ENCODE measurements at regions not wholly inside any gene's neighbourhood (a gene's known extent, or its start where the extent isn't known, plus 50 kb on each side); places are given as distances from the start of the nearest gene placed in this dataset.

- DNase-seq (ENCODE audit: low spot score) (no peak), ATAC-seq (no peak)
Measured at GRCh38 chr21:39056636-39057035, 126.6 kb downstream of the PSMG1 start.

GRCh38 chr21:39055167-39055767, 128.0 kb downstream of the PSMG1 start:
- no peak for DNase-seq (ENCODE audit: low spot score)
- no peak for ATAC-seq

- DNase-seq (ENCODE audit: low spot score) (no peak), ATAC-seq (no peak)
Measured at GRCh38 chr21:39054066-39054465, 129.2 kb downstream of the PSMG1 start.

- ATAC-seq, result no peak
Measured at GRCh38 chr21:39053126-39053525, 130.1 kb downstream of the PSMG1 start.

GRCh38 chr21:39052718-39053117, 130.5 kb downstream of the PSMG1 start:
- ATAC-seq (no peak), DNase-seq (ENCODE audit: low spot score) (no peak)

More at GRCh38 chr21:39053126-39053525, 130.1 kb downstream of the PSMG1 start:
- DNase-seq (ENCODE audit: low spot score), result no peak

GRCh38 chr21:39051588-39051949, 131.7 kb downstream of the PSMG1 start:
- ATAC-seq, result no peak
- no peak for DNase-seq (ENCODE audit: low spot score)

- DNase-seq (ENCODE audit: low spot score), result no peak
- ATAC-seq, result no peak
Measured at GRCh38 chr21:39050841-39051587, 132.2 kb downstream of the PSMG1 start.

- DNase-seq (ENCODE audit: low spot score) (no peak), ATAC-seq (no peak)
Measured at GRCh38 chr21:39048574-39048973, 134.7 kb downstream of the PSMG1 start.

- ATAC-seq (no peak), DNase-seq (ENCODE audit: low spot score) (no peak)
Measured at GRCh38 chr21:39048064-39048463, 135.2 kb downstream of the PSMG1 start.

- no peak for DNase-seq (ENCODE audit: low spot score)
- no peak for ATAC-seq
Measured at GRCh38 chr21:39047046-39047445, 136.2 kb downstream of the PSMG1 start.

GRCh38 chr21:39046236-39046916, 136.9 kb downstream of the PSMG1 start:
- DNase-seq (ENCODE audit: low spot score) (no peak), ATAC-seq (no peak)

- ATAC-seq (no peak), DNase-seq (ENCODE audit: low spot score) (no peak)
Measured at GRCh38 chr21:39041816-39042215, 141.4 kb downstream of the PSMG1 start.

- no peak for DNase-seq (ENCODE audit: low spot score)
- peak; percentile 33 for ATAC-seq
Measured at GRCh38 chr21:39040494-39041110, 142.6 kb downstream of the PSMG1 start.

- DNase-seq (ENCODE audit: low spot score) (no peak), ATAC-seq (no peak)
Measured at GRCh38 chr21:39037807-39038405, 145.3 kb downstream of the PSMG1 start.

- ATAC-seq (no peak), DNase-seq (ENCODE audit: low spot score) (no peak)
Measured at GRCh38 chr21:39036581-39036980, 146.7 kb downstream of the PSMG1 start.

- ATAC-seq (no peak), DNase-seq (ENCODE audit: low spot score) (no peak)
Measured at GRCh38 chr21:39034590-39035536, 148.4 kb downstream of the PSMG1 start.

GRCh38 chr21:39033878-39034589, 149.2 kb downstream of the PSMG1 start:
- ATAC-seq (peak; percentile 93), DNase-seq (ENCODE audit: low spot score) (peak; percentile 96)

- DNase-seq (ENCODE audit: low spot score), result no peak
- no peak for ATAC-seq
Measured at GRCh38 chr21:39029900-39030884, 153.1 kb downstream of the PSMG1 start.

All from left lobe of liver (tissue), 2 donors.